Sigmoid colon (tissue), 6 donors: ENCODE measurements at regions not wholly inside any gene's neighbourhood (a gene's known extent, or its start where the extent isn't known, plus 50 kb on each side); places are given as distances from the start of the nearest gene placed in this dataset.

Experiments used
- DNase-seq: peaks from one replicate; pipeline ENCODE4 v3.0.0-alpha.2; 2019
- H3K27ac ChIP-seq, 4 donors: fragments of 200-600 bp; sonication (generic); one replicate each; pipeline ENCODE4 v1.5.1; 2016 to 2019; ENCODE audit warnings: mild to moderate bottlenecking in 1 of 4
- H3K27me3 ChIP-seq, 3 donors: fragments of 200-600 bp; sonication (generic); one replicate each; pipeline ENCODE4 v1.5.1; 2019; ENCODE audit warnings: mild to moderate bottlenecking in 1 of 3
- H3K36me3 ChIP-seq, 4 donors: fragments of 200-600 bp; sonication (generic); one replicate each; pipeline ENCODE4 v1.5.1; 2016 to 2019
- H3K4me1 ChIP-seq, 4 donors: fragments of 200-600 bp; sonication (generic); one replicate each; pipeline ENCODE4 v1.5.1; 2017 to 2019
- H3K4me3 ChIP-seq, 4 donors: fragments of 200-600 bp; sonication (generic); one replicate each; pipeline ENCODE4 v1.5.1; 2017 to 2019; ENCODE audit warnings: mild to moderate bottlenecking in 2 of 4, moderate library complexity in 1 of 4
- H3K9me3 ChIP-seq, 4 donors: fragments of 200-600 bp in 3 of 4; sonication (generic) in 3 of 4; one replicate each; pipeline versions ENCODE4 v1.5.1 to v1.6.1; 2013 to 2019
- EP300 ChIP-seq, 4 donors: sonication (generic); formaldehyde crosslinking; IDR thresholded peaks; one replicate each; pipeline ENCODE4 v1.6.1; 2017; ENCODE audit warnings: antibody characterized with exemption in 4 of 4
- POLR2A ChIP-seq, 2 donors: fragments of 450-650 bp; IDR thresholded peaks; one replicate each; pipeline ENCODE4 v1.6.1; 2016; ENCODE audit warnings: antibody characterized with exemption in 2 of 2, mild to moderate bottlenecking in 2 of 2, moderate library complexity in 2 of 2
- POLR2AphosphoS5 ChIP-seq, 4 donors: sonication (generic); formaldehyde crosslinking; IDR thresholded peaks; one replicate each; pipeline ENCODE4 v1.6.1; 2017; ENCODE audit warnings: antibody characterized with exemption in 4 of 4
- WGBS, 2 donors: extraction: QIAGEN DNeasy Blood & Tissue Kit; methylation state at CpG; one replicate each; pipeline ENCODE4 v1.1.7; 2013; 5-methylcytosine and 5-hydroxymethylcytosine counted together
- intact Hi-C: fragments of 100-400 bp; cut with DNase I; formaldehyde crosslinking; loops from one replicate; pipeline ENCODE4 v1.15.1; 2023
- TF ChIP-seq, protein P1 (sequence below), 4 experiments: fragments of 450-650 bp in 3 of 4; fragments of 200-600 bp in 1 of 4; IDR thresholded peaks; one replicate each; pipeline ENCODE4 v1.5.1; 2016 to 2019; ENCODE audit warnings: antibody characterized with exemption in 4 of 4, mild to moderate bottlenecking in 3 of 4, moderate library complexity in 2 of 4
- donor health status: healthy with polysubstance abuse.
- donor health status: healthy.

GRCh38 chr6:169380493-169380892, 126.8 kb upstream of the THBS2 start:
- H3K9me3 ChIP-seq = peaks cover 0 to 4% (median 0%) of the 10 kb centered on the region in 4 donors
- peaks cover 0 to 5% (median 0%) of the 10 kb centered on the region in 4 donors for H3K4me1 ChIP-seq
- no peak for DNase-seq
- no peak overlapping the region for H3K4me3 ChIP-seq
- no peaks in the 10 kb centered on the region for H3K36me3 ChIP-seq
- H3K27me3 ChIP-seq = no peaks in the 10 kb centered on the region
- TF ChIP-seq, protein P1, sequence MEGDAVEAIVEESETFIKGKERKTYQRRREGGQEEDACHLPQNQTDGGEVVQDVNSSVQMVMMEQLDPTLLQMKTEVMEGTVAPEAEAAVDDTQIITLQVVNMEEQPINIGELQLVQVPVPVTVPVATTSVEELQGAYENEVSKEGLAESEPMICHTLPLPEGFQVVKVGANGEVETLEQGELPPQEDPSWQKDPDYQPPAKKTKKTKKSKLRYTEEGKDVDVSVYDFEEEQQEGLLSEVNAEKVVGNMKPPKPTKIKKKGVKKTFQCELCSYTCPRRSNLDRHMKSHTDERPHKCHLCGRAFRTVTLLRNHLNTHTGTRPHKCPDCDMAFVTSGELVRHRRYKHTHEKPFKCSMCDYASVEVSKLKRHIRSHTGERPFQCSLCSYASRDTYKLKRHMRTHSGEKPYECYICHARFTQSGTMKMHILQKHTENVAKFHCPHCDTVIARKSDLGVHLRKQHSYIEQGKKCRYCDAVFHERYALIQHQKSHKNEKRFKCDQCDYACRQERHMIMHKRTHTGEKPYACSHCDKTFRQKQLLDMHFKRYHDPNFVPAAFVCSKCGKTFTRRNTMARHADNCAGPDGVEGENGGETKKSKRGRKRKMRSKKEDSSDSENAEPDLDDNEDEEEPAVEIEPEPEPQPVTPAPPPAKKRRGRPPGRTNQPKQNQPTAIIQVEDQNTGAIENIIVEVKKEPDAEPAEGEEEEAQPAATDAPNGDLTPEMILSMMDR (IDR thresholded peaks at IDR 0.05) = no peak
- no peak for TF ChIP-seq POLR2A (IDR thresholded peaks at IDR 0.05)
- H3K27ac ChIP-seq = no peak overlapping the region
- intact Hi-C loops = no loop called here
- 73% methylated on average over 8 of the region's 8 CpGs for WGBS, 2 donors

DNA sequence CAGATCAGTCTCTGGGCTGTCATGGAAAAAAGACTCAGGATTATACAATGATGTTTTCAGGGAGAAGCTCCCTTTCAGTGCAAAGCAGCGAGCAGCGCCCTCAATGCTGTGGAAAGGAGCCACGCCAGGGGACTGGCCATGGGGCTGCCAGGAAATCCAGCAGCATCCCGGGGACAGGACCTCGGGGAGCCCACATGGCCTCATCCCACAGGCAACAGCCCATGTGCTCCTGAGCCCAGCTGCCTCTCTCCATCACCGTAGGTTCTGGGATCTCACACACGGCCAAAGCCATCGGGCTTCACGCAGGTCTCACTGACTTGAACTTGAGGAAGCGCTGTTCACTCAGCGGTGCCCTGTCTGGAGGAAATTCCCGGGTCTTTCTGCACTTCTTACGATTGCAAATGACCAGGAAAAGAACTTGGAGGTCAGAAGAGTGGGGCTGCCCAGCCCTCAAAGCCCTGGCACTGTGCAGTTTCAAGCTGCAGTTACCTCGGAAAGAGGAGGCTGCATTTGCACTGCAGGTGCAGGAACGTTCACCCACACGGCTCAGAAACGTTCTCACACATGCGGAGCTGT, 125.9 kb upstream of the THBS2 start:
- Histone ChIP-seq H3K4me1 (peaks cover 0 to 5% (median 0%) of the 10 kb centered on the region in 4 donors), H3K36me3 (no peaks in the 10 kb centered on the region), H3K27me3 (no peaks in the 10 kb centered on the region), H3K9me3 (peaks cover 0 to 9% (median 0%) of the 10 kb centered on the region in 4 donors), H3K4me3 (no peak overlapping the region), H3K27ac (no peak overlapping the region)
- TF ChIP-seq, protein P1 (IDR thresholded peaks at IDR 0.05) = no peak
- TF ChIP-seq POLR2AphosphoS5 (IDR thresholded peaks at IDR 0.05) (no peak), POLR2A (IDR thresholded peaks at IDR 0.05) (no peak), EP300 (IDR thresholded peaks at IDR 0.05) (no peak)
- no peak for DNase-seq
- intact Hi-C loops = no loop called here
- 89 to 90% methylated on average over 18 of the region's 18 CpGs for WGBS, 2 donors

GRCh38 chr6:169378620-169379381, 125.2 kb upstream of the THBS2 start:
- WGBS, 2 donors = 94% methylated on average over 22 of the region's 22 CpGs
- H3K4me3 ChIP-seq = no peak overlapping the region
- no peaks in the 10 kb centered on the region for H3K27me3 ChIP-seq
- TF ChIP-seq POLR2A (IDR thresholded peaks at IDR 0.05) (no peak), POLR2AphosphoS5 (IDR thresholded peaks at IDR 0.05) (no peak), EP300 (IDR thresholded peaks at IDR 0.05) (no peak)
- DNase-seq = no peak
- H3K9me3 ChIP-seq = peaks cover 0 to 9% (median 0%) of the 10 kb centered on the region in 4 donors
- intact Hi-C loops = no loop called here
- peaks cover 0 to 5% (median 0%) of the 10 kb centered on the region in 4 donors for H3K4me1 ChIP-seq
- H3K36me3 ChIP-seq = no peaks in the 10 kb centered on the region
- no peak overlapping the region for H3K27ac ChIP-seq

GRCh38 chr6:169376458-169376857, 122.8 kb upstream of the THBS2 start:
- peaks cover 0 to 5% (median 0%) of the 10 kb centered on the region in 4 donors for H3K4me1 ChIP-seq
- peaks cover 0 to 9% (median 0%) of the 10 kb centered on the region in 4 donors for H3K9me3 ChIP-seq
- intact Hi-C loops = no loop called here
- H3K4me3 ChIP-seq = no peak overlapping the region
- TF ChIP-seq POLR2AphosphoS5 (IDR thresholded peaks at IDR 0.05) (no peak), EP300 (IDR thresholded peaks at IDR 0.05) (no peak), POLR2A (IDR thresholded peaks at IDR 0.05) (no peak)
- TF ChIP-seq, protein P1 (IDR thresholded peaks at IDR 0.05) = no peak
- H3K27me3 ChIP-seq = no peaks in the 10 kb centered on the region
- no peaks in the 10 kb centered on the region for H3K36me3 ChIP-seq
- WGBS, 2 donors = 96 to 97% methylated on average over 10 of the region's 10 CpGs
- no peak overlapping the region for H3K27ac ChIP-seq
- DNase-seq = no peak

DNA sequence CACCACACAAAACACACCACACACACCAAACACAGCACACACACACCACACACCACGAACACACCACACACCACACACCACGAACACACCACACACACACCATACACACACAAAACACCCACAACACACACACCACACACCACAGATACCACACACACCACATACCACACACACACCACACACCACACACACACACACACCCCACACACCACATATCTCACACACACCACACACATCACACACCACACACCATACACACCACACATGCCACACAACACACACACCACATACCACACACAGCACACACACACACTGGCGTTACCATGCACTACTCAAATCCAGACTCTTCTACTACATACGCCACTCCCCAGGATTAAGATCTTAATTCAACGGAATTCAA, 118.9 kb upstream of the THBS2 start:
- DNase-seq = no peak
- 68 to 71% methylated on average over 5 of the region's 5 CpGs for WGBS, 2 donors
- Histone ChIP-seq H3K4me1 (no peaks in the 10 kb centered on the region), H3K27me3 (no peaks in the 10 kb centered on the region), H3K9me3 (peaks cover 0 to 9% (median 0%) of the 10 kb centered on the region in 4 donors), H3K36me3 (no peaks in the 10 kb centered on the region), H3K4me3 (no peak overlapping the region), H3K27ac (no peak overlapping the region)
- no peak for TF ChIP-seq EP300 (IDR thresholded peaks at IDR 0.05)
- TF ChIP-seq POLR2AphosphoS5 (IDR thresholded peaks at IDR 0.05) = no peak
- TF ChIP-seq, protein P1 (IDR thresholded peaks at IDR 0.05) = no peak
- intact Hi-C loops = no loop called here
